Activated naive CD4-positive, alpha-beta T cell treated with anti-CD3 and anti-CD28 coated beads, Interleukin-2, amount 50 U/mL, for 24 hours (primary cell): ENCODE measurements at regions not wholly inside any gene's neighbourhood (a gene's known extent, or its start where the extent isn't known, plus 50 kb on each side); places are given as distances from the start of the nearest gene placed in this dataset.
"Not testable (repeated sequence)": the region's sequence is repeated elsewhere in the genome, so short reads cannot be mapped to it uniquely, and the experiment has no call there.

Source experiments
- H3K27ac Mint-ChIP-seq: one replicate; pipeline ENCODE4 v1.8.0; 2021; ENCODE audit warnings: mild to moderate bottlenecking, mixed read lengths
- H3K27me3 Mint-ChIP-seq: one replicate; pipeline ENCODE4 v1.8.0; 2021; ENCODE audit warnings: mixed read lengths
- H3K36me3 Mint-ChIP-seq: one replicate; pipeline ENCODE4 v1.8.0; 2021; ENCODE audit warnings: mixed read lengths
- H3K4me1 Mint-ChIP-seq: one replicate; pipeline ENCODE4 v1.8.0; 2021; ENCODE audit warnings: mixed read lengths
- H3K4me3 Mint-ChIP-seq: one replicate; pipeline ENCODE4 v1.8.0; 2021; ENCODE audit warnings: mild to moderate bottlenecking, mixed read lengths
- H3K9me3 Mint-ChIP-seq: one replicate; pipeline ENCODE4 v1.8.0; 2021; ENCODE audit warnings: mixed read lengths

GRCh38 chr15:22291054-22291453 lies 167.6 kb upstream of the GOLGA6L22 start:
- H3K4me1 Mint-ChIP-seq, H3K9me3 Mint-ChIP-seq, H3K27ac Mint-ChIP-seq, H3K27me3 Mint-ChIP-seq, H3K36me3 Mint-ChIP-seq, H3K4me3 Mint-ChIP-seq: not testable (repeated sequence)

GRCh38 chr15:22303112-22303511 lies 155.6 kb upstream of the GOLGA6L22 start:
- H3K4me3 Mint-ChIP-seq: not testable (repeated sequence)

More at GRCh38 chr15:22303112-22303511, 155.6 kb upstream of the GOLGA6L22 start:
- H3K36me3 Mint-ChIP-seq, H3K9me3 Mint-ChIP-seq, H3K27me3 Mint-ChIP-seq, H3K4me1 Mint-ChIP-seq, H3K27ac Mint-ChIP-seq: not testable (repeated sequence)
